Esophagus muscularis mucosa (tissue), 3 donors: ENCODE measurements at regions not wholly inside any gene's neighbourhood (a gene's known extent, or its start where the extent isn't known, plus 50 kb on each side); places are given as distances from the start of the nearest gene placed in this dataset.

Experiments
- CTCF ChIP-seq, 3 experiments: fragments of 200-600 bp in 2 of 3; fragments of 450-650 bp in 1 of 3; sonication (generic) in 2 of 3; IDR thresholded peaks; one replicate each; pipeline ENCODE4 v1.5.1; 2017 to 2019; ENCODE audit warnings: antibody characterized with exemption in 3 of 3, mild to moderate bottlenecking in 2 of 3, moderate library complexity in 1 of 3
- EP300 ChIP-seq: sonication (generic); formaldehyde crosslinking; IDR thresholded peaks from one replicate; pipeline ENCODE4 v1.6.1; 2017; ENCODE audit warnings: antibody characterized with exemption

DNA sequence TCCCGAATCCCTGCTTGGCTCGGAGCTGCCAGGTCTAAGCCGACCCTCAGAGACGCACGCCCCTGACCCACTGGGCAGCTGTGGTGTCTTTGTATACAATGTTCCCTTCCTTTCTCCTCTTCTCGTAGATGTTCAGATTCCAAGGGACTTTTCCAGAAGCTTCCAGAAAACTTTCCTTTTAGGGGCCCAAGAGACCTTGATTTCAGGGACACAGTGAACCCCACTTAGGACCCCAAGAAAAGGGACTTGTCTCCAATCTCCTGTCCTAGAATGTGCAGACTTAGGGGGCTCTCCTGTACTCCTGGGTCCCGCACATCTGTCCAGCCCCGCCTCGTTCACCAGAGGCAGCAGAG lies 103.5 kb downstream of the EDN3 start:
- no peak for TF ChIP-seq EP300
- peak in 1 of 3 experiments; percentile 25 for TF ChIP-seq CTCF (IDR thresholded peaks at IDR 0.05)
